CD4-positive, alpha-beta T cell treated with Interleukin-15 for 4 hours (primary cell): ENCODE measurements at regions not wholly inside any gene's neighbourhood (a gene's known extent, or its start where the extent isn't known, plus 50 kb on each side); places are given as distances from the start of the nearest gene placed in this dataset.
"Not testable (repeated sequence)": the region's sequence is repeated elsewhere in the genome, so short reads cannot be mapped to it uniquely, and the experiment has no call there.

ENCODE experiments used
- DNase-seq: peaks from one replicate; pipeline ENCODE4 v3.0.0-alpha.2; 2020; ENCODE audit warnings: low spot score

- DNase-seq, result no peak
Observed at GRCh38 chr21:17050646-17051045, 462.2 kb upstream of the CXADR start.

- no peak for DNase-seq
Observed at GRCh38 chr21:17051054-17051453, 461.8 kb upstream of the CXADR start.

- DNase-seq, result no peak
Observed at GRCh38 chr21:17053321-17053720, 459.5 kb upstream of the CXADR start.

GRCh38 chr21:17059936-17060335 lies 452.9 kb upstream of the CXADR start:
- no peak for DNase-seq

GRCh38 chr21:17066006-17066405 lies 446.8 kb upstream of the CXADR start:
- no peak for DNase-seq

GRCh38 chr21:17071093-17071492 lies 441.8 kb upstream of the CXADR start:
- DNase-seq, result no peak

GRCh38 chr21:17081193-17081592 lies 431.6 kb upstream of the CXADR start:
- DNase-seq, result no peak

- DNase-seq, result no peak
Observed at GRCh38 chr21:17082843-17083483, 429.9 kb upstream of the CXADR start.

- no peak for DNase-seq
Observed at GRCh38 chr21:17085707-17086106, 427.1 kb upstream of the CXADR start.

- no peak for DNase-seq
Observed at GRCh38 chr21:17088500-17088899, 424.3 kb upstream of the CXADR start.

GRCh38 chr21:17089091-17089491 lies 423.8 kb upstream of the CXADR start:
- no peak for DNase-seq

GRCh38 chr21:17101696-17102095 lies 411.1 kb upstream of the CXADR start:
- DNase-seq, result no peak

- DNase-seq, result no peak
Observed at GRCh38 chr21:17105932-17106331, 406.9 kb upstream of the CXADR start.

- DNase-seq, result no peak
Observed at GRCh38 chr21:17114045-17114444, 398.8 kb upstream of the CXADR start.

- DNase-seq, result no peak
Observed at GRCh38 chr21:17118638-17119384, 394.0 kb upstream of the CXADR start.

- DNase-seq, result no peak
Observed at GRCh38 chr21:17119466-17120297, 393.2 kb upstream of the CXADR start.

GRCh38 chr21:17127395-17127794 lies 385.4 kb upstream of the CXADR start:
- DNase-seq, result not testable (repeated sequence)

GRCh38 chr21:17128132-17128531 lies 384.7 kb upstream of the CXADR start:
- DNase-seq, result no peak

GRCh38 chr21:17139159-17139558 lies 373.7 kb upstream of the CXADR start:
- DNase-seq, result not testable (repeated sequence)

- peak; percentile 2 for DNase-seq
Observed at GRCh38 chr21:17139696-17140095, 373.1 kb upstream of the CXADR start.

GRCh38 chr21:17146426-17146825 lies 366.4 kb upstream of the CXADR start:
- no peak for DNase-seq

GRCh38 chr21:17159697-17160096 lies 353.1 kb upstream of the CXADR start:
- DNase-seq, result no peak

GRCh38 chr21:17185674-17186073 lies 327.2 kb upstream of the CXADR start:
- DNase-seq, result no peak
